ENCODE measurements at regions not wholly inside any gene's neighbourhood (a gene's known extent, or its start where the extent isn't known, plus 50 kb on each side); places are given as distances from the start of the nearest gene placed in this dataset.
"Not testable (repeated sequence)": the region's sequence is repeated elsewhere in the genome, so short reads cannot be mapped to it uniquely, and the experiment has no call there.

- H3K27ac ChIP-seq (ENCODE audit: low read length) = no peak overlapping the region
- no peaks in the 10 kb centered on the region for H3K27me3 ChIP-seq (ENCODE audit: control insufficient read depth, insufficient read depth, low read length)
- H3K4me1 ChIP-seq (ENCODE audit: control insufficient read depth, insufficient read depth, low read length) = no peaks in the 10 kb centered on the region; the same call in 1 of the 2 replicates
- no peaks in the 10 kb centered on the region for H3K9me3 ChIP-seq (ENCODE audit: control insufficient read depth, insufficient read depth, low read length)
- WGBS (ENCODE audit: insufficient coverage, insufficient read length) = no CpG with 5 or more reads among the region's 3 CpGs
- H3K4me3 ChIP-seq (ENCODE audit: low read length) = no peak overlapping the region
- no peak for DNase-seq (ENCODE audit: low read depth, low spot score)
- no peaks in the 10 kb centered on the region for H3K36me3 ChIP-seq (ENCODE audit: control insufficient read depth, insufficient read depth, low read length)
Measured at GRCh38 chrX:115357326-115358120, 68.0 kb downstream of the LUZP4 start.

- H3K4me3 ChIP-seq (ENCODE audit: low read length); DNase-seq (ENCODE audit: low read depth, low spot score); H3K27ac ChIP-seq (ENCODE audit: low read length); H3K36me3 ChIP-seq (ENCODE audit: control insufficient read depth, insufficient read depth, low read length); H3K9me3 ChIP-seq (ENCODE audit: control insufficient read depth, insufficient read depth, low read length); H3K4me1 ChIP-seq (ENCODE audit: control insufficient read depth, insufficient read depth, low read length); H3K27me3 ChIP-seq (ENCODE audit: control insufficient read depth, insufficient read depth, low read length): not testable (repeated sequence)
- WGBS (ENCODE audit: insufficient coverage, insufficient read length) = no CpG with 5 or more reads among the region's 7 CpGs
Measured at GRCh38 chrX:115359508-115359907, 70.0 kb downstream of the LUZP4 start.

- H3K36me3 ChIP-seq (ENCODE audit: control insufficient read depth, insufficient read depth, low read length) = no peaks in the 10 kb centered on the region
- WGBS (ENCODE audit: insufficient coverage, insufficient read length) = no CpG with 5 or more reads among the region's 2 CpGs
- H3K4me1 ChIP-seq (ENCODE audit: control insufficient read depth, insufficient read depth, low read length) = no peaks in the 10 kb centered on the region; the same call in 1 of the 2 replicates
- H3K4me3 ChIP-seq (ENCODE audit: low read length) = no peak overlapping the region
- H3K27me3 ChIP-seq (ENCODE audit: control insufficient read depth, insufficient read depth, low read length) = no peaks in the 10 kb centered on the region
- no peak for DNase-seq (ENCODE audit: low read depth, low spot score)
- H3K9me3 ChIP-seq (ENCODE audit: control insufficient read depth, insufficient read depth, low read length) = no peaks in the 10 kb centered on the region
- H3K27ac ChIP-seq (ENCODE audit: low read length) = no peak overlapping the region
Measured at GRCh38 chrX:115360220-115360781, 70.8 kb downstream of the LUZP4 start.

GRCh38 chrX:115362334-115363095, 73.0 kb downstream of the LUZP4 start:
- no peaks in the 10 kb centered on the region for H3K27me3 ChIP-seq (ENCODE audit: control insufficient read depth, insufficient read depth, low read length)

GRCh38 chrX:115363372-115363771, 73.9 kb downstream of the LUZP4 start:
- Histone ChIP-seq H3K9me3 (ENCODE audit: control insufficient read depth, insufficient read depth, low read length) (no peaks in the 10 kb centered on the region), H3K4me3 (ENCODE audit: low read length) (no peak overlapping the region), H3K4me1 (ENCODE audit: control insufficient read depth, insufficient read depth, low read length) (peaks cover 2% of the 10 kb centered on the region), H3K27ac (ENCODE audit: low read length) (no peak overlapping the region), H3K36me3 (ENCODE audit: control insufficient read depth, insufficient read depth, low read length) (no peaks in the 10 kb centered on the region), H3K27me3 (ENCODE audit: control insufficient read depth, insufficient read depth, low read length) (no peaks in the 10 kb centered on the region)
- DNase-seq (ENCODE audit: low read depth, low spot score) = no peak
- no CpG with 5 or more reads among the region's 2 CpGs for WGBS (ENCODE audit: insufficient coverage, insufficient read length)

More at GRCh38 chrX:115362334-115363095, 73.0 kb downstream of the LUZP4 start:
- no peaks in the 10 kb centered on the region for H3K9me3 ChIP-seq (ENCODE audit: control insufficient read depth, insufficient read depth, low read length)
- H3K36me3 ChIP-seq (ENCODE audit: control insufficient read depth, insufficient read depth, low read length) = no peaks in the 10 kb centered on the region
- DNase-seq (ENCODE audit: low read depth, low spot score) = no peak
- H3K27ac ChIP-seq (ENCODE audit: low read length) = no peak overlapping the region
- no CpG with 5 or more reads among the region's 18 CpGs for WGBS (ENCODE audit: insufficient coverage, insufficient read length)
- H3K4me1 ChIP-seq (ENCODE audit: control insufficient read depth, insufficient read depth, low read length) = peaks cover 2% of the 10 kb centered on the region
- no peak overlapping the region for H3K4me3 ChIP-seq (ENCODE audit: low read length)

GRCh38 chrX:115363897-115364296, 74.4 kb downstream of the LUZP4 start:
- Histone ChIP-seq H3K27ac (ENCODE audit: low read length) (no peak overlapping the region), H3K9me3 (ENCODE audit: control insufficient read depth, insufficient read depth, low read length) (no peaks in the 10 kb centered on the region), H3K27me3 (ENCODE audit: control insufficient read depth, insufficient read depth, low read length) (no peaks in the 10 kb centered on the region), H3K4me1 (ENCODE audit: control insufficient read depth, insufficient read depth, low read length) (peaks cover 2% of the 10 kb centered on the region), H3K4me3 (ENCODE audit: low read length) (no peak overlapping the region), H3K36me3 (ENCODE audit: control insufficient read depth, insufficient read depth, low read length) (no peaks in the 10 kb centered on the region)
- no CpG with 5 or more reads among the region's 2 CpGs for WGBS (ENCODE audit: insufficient coverage, insufficient read length)
- no peak for DNase-seq (ENCODE audit: low read depth, low spot score)

- Histone ChIP-seq H3K27me3 (ENCODE audit: control insufficient read depth, insufficient read depth, low read length) (no peaks in the 10 kb centered on the region), H3K4me3 (ENCODE audit: low read length) (no peak overlapping the region), H3K27ac (ENCODE audit: low read length) (no peak overlapping the region), H3K9me3 (ENCODE audit: control insufficient read depth, insufficient read depth, low read length) (no peaks in the 10 kb centered on the region), H3K4me1 (ENCODE audit: control insufficient read depth, insufficient read depth, low read length) (peaks cover 2% of the 10 kb centered on the region), H3K36me3 (ENCODE audit: control insufficient read depth, insufficient read depth, low read length) (no peaks in the 10 kb centered on the region)
- DNase-seq (ENCODE audit: low read depth, low spot score) = no peak
Measured at GRCh38 chrX:115364670-115365069, 75.2 kb downstream of the LUZP4 start.

GRCh38 chrX:115366535-115366934, 77.0 kb downstream of the LUZP4 start:
- no peaks in the 10 kb centered on the region for H3K27me3 ChIP-seq (ENCODE audit: control insufficient read depth, insufficient read depth, low read length)
- no peak overlapping the region for H3K27ac ChIP-seq (ENCODE audit: low read length)
- H3K4me3 ChIP-seq (ENCODE audit: low read length) = no peak overlapping the region
- WGBS (ENCODE audit: insufficient coverage, insufficient read length) = no CpG with 5 or more reads among the region's 1 CpG
- H3K9me3 ChIP-seq (ENCODE audit: control insufficient read depth, insufficient read depth, low read length) = no peaks in the 10 kb centered on the region
- no peak for DNase-seq (ENCODE audit: low read depth, low spot score)
- peaks cover 2% of the 10 kb centered on the region for H3K4me1 ChIP-seq (ENCODE audit: control insufficient read depth, insufficient read depth, low read length)
- H3K36me3 ChIP-seq (ENCODE audit: control insufficient read depth, insufficient read depth, low read length) = no peaks in the 10 kb centered on the region

GRCh38 chrX:115367455-115367854, 77.9 kb downstream of the LUZP4 start:
- Histone ChIP-seq H3K4me3 (ENCODE audit: low read length) (no peak overlapping the region), H3K4me1 (ENCODE audit: control insufficient read depth, insufficient read depth, low read length) (peaks cover 2% of the 10 kb centered on the region), H3K9me3 (ENCODE audit: control insufficient read depth, insufficient read depth, low read length) (no peaks in the 10 kb centered on the region), H3K36me3 (ENCODE audit: control insufficient read depth, insufficient read depth, low read length) (no peaks in the 10 kb centered on the region), H3K27ac (ENCODE audit: low read length) (no peak overlapping the region), H3K27me3 (ENCODE audit: control insufficient read depth, insufficient read depth, low read length) (no peaks in the 10 kb centered on the region)
- WGBS (ENCODE audit: insufficient coverage, insufficient read length) = no CpG with 5 or more reads among the region's 6 CpGs
- DNase-seq (ENCODE audit: low read depth, low spot score) = no peak

- no peak overlapping the region for H3K27ac ChIP-seq (ENCODE audit: low read length)
- H3K4me1 ChIP-seq (ENCODE audit: control insufficient read depth, insufficient read depth, low read length) = peaks cover 2% of the 10 kb centered on the region; the same call in 1 of the 2 replicates
- no peaks in the 10 kb centered on the region for H3K36me3 ChIP-seq (ENCODE audit: control insufficient read depth, insufficient read depth, low read length)
- no peaks in the 10 kb centered on the region for H3K9me3 ChIP-seq (ENCODE audit: control insufficient read depth, insufficient read depth, low read length)
- no peak overlapping the region for H3K4me3 ChIP-seq (ENCODE audit: low read length)
- no peak for DNase-seq (ENCODE audit: low read depth, low spot score)
- no CpG with 5 or more reads among the region's 2 CpGs for WGBS (ENCODE audit: insufficient coverage, insufficient read length)
- H3K27me3 ChIP-seq (ENCODE audit: control insufficient read depth, insufficient read depth, low read length) = no peaks in the 10 kb centered on the region
Measured at GRCh38 chrX:115367951-115368350, 78.4 kb downstream of the LUZP4 start.

Data from iPS DF 6.9 (cell line).